HL-60 (cell line): ENCODE measurements at regions not wholly inside any gene's neighbourhood (a gene's known extent, or its start where the extent isn't known, plus 50 kb on each side); places are given as distances from the start of the nearest gene placed in this dataset.

Experiments used
- DNase-seq, 2 experiments: peaks; one replicate each; pipeline ENCODE4 v3.0.0-alpha.2; 2010 to 2020; ENCODE audit warnings: low read depth in 1 of 2, low spot score in 1 of 2
- H3K27ac ChIP-seq: fragments of 250-450 bp; sonication (Bioruptor Pico); replicated peaks from 2 replicates; pipeline ENCODE4 v1.5.1; 2020; ENCODE audit warnings: mild to moderate bottlenecking, moderate library complexity
- H3K27me3 ChIP-seq: fragments of 250-450 bp; sonication (Bioruptor Pico); 2 replicates; pipeline ENCODE4 v1.5.1; 2021; ENCODE audit warnings: mild to moderate bottlenecking, moderate library complexity; ENCODE audit not compliant: insufficient read depth, poor library complexity, severe bottlenecking
- H3K4me3 ChIP-seq: replicated peaks from 2 replicates; pipeline ENCODE4 v1.5.1; 2011; ENCODE audit warnings: mild to moderate bottlenecking, control low read depth, low read length; ENCODE audit not compliant: insufficient read depth
- CTCF ChIP-seq: IDR thresholded peaks from one replicate; pipeline ENCODE4 v1.5.1; 2011; ENCODE audit warnings: low read length, control low read depth, inconsistent platforms; ENCODE audit not compliant: insufficient read depth
- GABPA ChIP-seq: IDR thresholded peaks from 2 replicates; pipeline ENCODE4 v1.6.1; 2012; ENCODE audit warnings: low read depth
- POLR2AphosphoS5 ChIP-seq: IDR thresholded peaks from 2 replicates; pipeline ENCODE4 v1.6.1; 2012; ENCODE audit warnings: low read depth
- REST ChIP-seq: IDR thresholded peaks from 2 replicates; pipeline ENCODE4 v1.6.1; 2012; ENCODE audit warnings: low read depth; ENCODE audit not compliant: insufficient replicate concordance
- SPI1 ChIP-seq: IDR thresholded peaks from 2 replicates; pipeline ENCODE4 v1.6.1; 2012; ENCODE audit warnings: low read depth, mild to moderate bottlenecking, borderline replicate concordance

- no peak for DNase-seq
- Histone ChIP-seq H3K27me3 (no peaks in the 10 kb centered on the region), H3K27ac (no peak overlapping the region), H3K4me3 (no peak overlapping the region)
- no peak for TF ChIP-seq GABPA
- no peak for TF ChIP-seq SPI1
- TF ChIP-seq CTCF = no peak
- no peak for TF ChIP-seq POLR2AphosphoS5
- no peak for TF ChIP-seq REST
Measured at GRCh38 chr12:89845366-89845765, 136.7 kb upstream of the ATP2B1 start.

GRCh38 chr12:89844539-89844938, 135.9 kb upstream of the ATP2B1 start:
- no peak overlapping the region for H3K4me3 ChIP-seq
- no peak overlapping the region for H3K27ac ChIP-seq
- no peaks in the 10 kb centered on the region for H3K27me3 ChIP-seq
- DNase-seq = no peak
- TF ChIP-seq CTCF (no peak), POLR2AphosphoS5 (no peak), SPI1 (no peak), REST (no peak), GABPA (no peak)

GRCh38 chr12:89840162-89840922, 131.7 kb upstream of the ATP2B1 start:
- TF ChIP-seq SPI1 (peak; percentile 47; the same call in 1 of the 2 replicates), POLR2AphosphoS5 (no peak)
- no peak overlapping the region for H3K4me3 ChIP-seq
- H3K27me3 ChIP-seq = no peaks in the 10 kb centered on the region
- H3K27ac ChIP-seq = no peak overlapping the region
- DNase-seq = peak; percentile 57 to 79

- no peak overlapping the region for H3K4me3 ChIP-seq
Measured at GRCh38 chr12:89839444-89839843, 130.8 kb upstream of the ATP2B1 start.

More at GRCh38 chr12:89839444-89839843, 130.8 kb upstream of the ATP2B1 start:
- H3K27me3 ChIP-seq = no peaks in the 10 kb centered on the region
- H3K27ac ChIP-seq = no peak overlapping the region
- no peak for TF ChIP-seq REST
- no peak for TF ChIP-seq CTCF
- no peak for TF ChIP-seq GABPA
- TF ChIP-seq SPI1 = no peak
- TF ChIP-seq POLR2AphosphoS5 = no peak
- DNase-seq = no peak
